ENCODE measurements at regions not wholly inside any gene's neighbourhood (a gene's known extent, or its start where the extent isn't known, plus 50 kb on each side); places are given as distances from the start of the nearest gene placed in this dataset.

DNA sequence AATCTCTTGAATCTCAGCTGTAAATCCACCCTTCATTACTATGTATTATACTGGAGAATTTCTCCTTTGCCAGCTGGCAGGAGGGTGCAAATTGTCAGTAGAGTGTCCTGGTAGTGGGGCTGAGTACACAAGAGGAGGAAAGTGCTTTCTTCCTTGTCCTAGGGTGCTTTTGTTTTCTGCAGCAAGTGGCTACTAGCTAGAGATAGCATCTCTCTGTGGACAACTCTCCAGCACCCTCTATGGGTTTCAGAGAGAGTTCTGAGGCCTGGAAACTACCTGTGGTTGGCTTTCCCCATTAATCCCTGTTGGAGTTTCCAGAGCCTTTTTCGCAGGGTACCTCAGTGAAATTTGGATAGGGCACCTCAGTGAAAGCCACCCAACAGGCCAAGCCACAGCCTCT is 422.5 kb upstream of the RGS17 start:
- TF ChIP-seq ZFX (IDR thresholded peaks at IDR 0.05; ENCODE audit: borderline replicate concordance), result no peak
- TF ChIP-seq, protein P1, sequence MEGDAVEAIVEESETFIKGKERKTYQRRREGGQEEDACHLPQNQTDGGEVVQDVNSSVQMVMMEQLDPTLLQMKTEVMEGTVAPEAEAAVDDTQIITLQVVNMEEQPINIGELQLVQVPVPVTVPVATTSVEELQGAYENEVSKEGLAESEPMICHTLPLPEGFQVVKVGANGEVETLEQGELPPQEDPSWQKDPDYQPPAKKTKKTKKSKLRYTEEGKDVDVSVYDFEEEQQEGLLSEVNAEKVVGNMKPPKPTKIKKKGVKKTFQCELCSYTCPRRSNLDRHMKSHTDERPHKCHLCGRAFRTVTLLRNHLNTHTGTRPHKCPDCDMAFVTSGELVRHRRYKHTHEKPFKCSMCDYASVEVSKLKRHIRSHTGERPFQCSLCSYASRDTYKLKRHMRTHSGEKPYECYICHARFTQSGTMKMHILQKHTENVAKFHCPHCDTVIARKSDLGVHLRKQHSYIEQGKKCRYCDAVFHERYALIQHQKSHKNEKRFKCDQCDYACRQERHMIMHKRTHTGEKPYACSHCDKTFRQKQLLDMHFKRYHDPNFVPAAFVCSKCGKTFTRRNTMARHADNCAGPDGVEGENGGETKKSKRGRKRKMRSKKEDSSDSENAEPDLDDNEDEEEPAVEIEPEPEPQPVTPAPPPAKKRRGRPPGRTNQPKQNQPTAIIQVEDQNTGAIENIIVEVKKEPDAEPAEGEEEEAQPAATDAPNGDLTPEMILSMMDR (IDR thresholded peaks at IDR 0.05), result peak; percentile 63
- H3K27ac ChIP-seq, result no peak overlapping the region

DNA sequence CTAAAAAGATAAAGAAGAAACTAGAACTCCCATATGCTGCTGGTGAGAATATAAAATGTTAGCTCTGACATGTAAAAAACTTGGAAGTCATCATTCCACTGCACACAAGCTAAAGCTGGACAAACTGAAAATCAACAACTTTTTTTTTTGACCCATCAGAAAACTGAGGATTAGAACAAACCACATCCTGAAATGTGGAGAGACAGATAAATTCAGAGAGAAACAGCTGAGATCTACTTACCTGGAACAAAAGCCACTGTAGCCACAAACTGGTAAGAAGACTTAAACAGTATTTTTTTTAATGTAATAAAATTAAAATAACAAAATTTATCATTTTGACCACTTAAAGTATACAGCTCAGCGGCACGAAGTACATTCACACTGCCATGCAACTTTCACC is 408.5 kb upstream of the RGS17 start:
- no peak overlapping the region for H3K27ac ChIP-seq
- TF ChIP-seq ZFX (IDR thresholded peaks at IDR 0.05; ENCODE audit: borderline replicate concordance), result no peak
- TF ChIP-seq, protein P1 (IDR thresholded peaks at IDR 0.05), result no peak

DNA sequence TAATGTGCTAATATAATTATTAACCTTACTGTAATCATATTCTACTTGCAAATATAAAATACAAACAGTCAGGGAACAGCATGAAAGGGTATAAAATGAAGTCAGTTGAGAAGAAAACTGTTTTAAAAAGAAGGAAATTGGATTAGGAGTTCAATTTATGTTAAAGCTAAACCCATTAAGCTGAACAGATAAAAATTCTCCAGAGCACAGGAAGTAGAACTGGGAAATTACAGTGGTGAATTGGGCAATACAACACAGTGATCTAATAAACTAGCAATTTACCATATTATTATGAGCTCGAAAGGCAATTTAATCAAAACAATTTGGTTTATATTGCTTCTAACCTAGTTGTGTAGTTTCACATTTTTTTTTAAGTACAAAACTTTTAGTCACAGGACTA is 407.4 kb upstream of the RGS17 start:
- H3K27ac ChIP-seq, result no peak overlapping the region
- no peak for TF ChIP-seq ZFX (IDR thresholded peaks at IDR 0.05; ENCODE audit: borderline replicate concordance)
- TF ChIP-seq, protein P1 (IDR thresholded peaks at IDR 0.05), result no peak

DNA sequence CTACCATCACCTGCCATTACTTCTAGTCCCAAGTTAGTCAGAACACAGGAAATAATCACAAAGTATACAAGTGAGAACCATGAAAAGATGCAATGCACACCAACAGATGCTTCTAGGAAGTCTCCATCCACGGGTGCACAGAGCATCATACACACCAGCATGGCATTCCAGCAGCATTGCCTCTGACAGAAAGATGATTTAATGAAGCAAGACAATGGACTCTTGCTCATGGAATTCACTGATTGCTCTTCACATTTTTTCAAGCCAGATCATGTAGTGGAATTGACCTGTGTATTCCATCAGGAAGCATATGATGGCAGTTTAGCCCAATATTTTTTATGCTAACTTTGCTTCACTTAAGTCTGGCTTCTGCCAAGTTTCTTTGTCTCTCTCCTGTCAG is 406.3 kb upstream of the RGS17 start:
- no peak overlapping the region for H3K27ac ChIP-seq
- no peak for TF ChIP-seq ZFX (IDR thresholded peaks at IDR 0.05; ENCODE audit: borderline replicate concordance)
- TF ChIP-seq, protein P1 (IDR thresholded peaks at IDR 0.05), result no peak

DNA sequence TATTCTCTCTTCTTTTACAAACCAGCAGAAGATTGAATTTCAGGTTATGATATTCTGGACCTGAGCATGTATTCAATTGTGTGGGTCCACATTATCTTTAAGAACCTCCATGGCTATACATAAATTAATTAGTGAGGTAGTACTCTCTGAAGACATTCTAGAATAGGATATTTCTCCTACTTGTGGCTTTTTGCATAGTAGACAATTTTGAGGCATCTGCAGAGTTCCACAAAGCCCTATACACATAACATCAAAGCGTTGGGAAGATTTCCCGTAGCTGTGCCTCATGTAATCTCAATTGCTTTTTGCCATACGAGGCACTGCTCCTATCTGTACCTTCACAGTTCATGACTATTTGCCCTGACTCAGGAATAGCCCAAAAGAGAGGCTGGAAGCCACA is 395.4 kb upstream of the RGS17 start:
- H3K27ac ChIP-seq, result no peak overlapping the region
- TF ChIP-seq ZFX (IDR thresholded peaks at IDR 0.05; ENCODE audit: borderline replicate concordance), result no peak
- TF ChIP-seq, protein P1 (IDR thresholded peaks at IDR 0.05), result no peak

DNA sequence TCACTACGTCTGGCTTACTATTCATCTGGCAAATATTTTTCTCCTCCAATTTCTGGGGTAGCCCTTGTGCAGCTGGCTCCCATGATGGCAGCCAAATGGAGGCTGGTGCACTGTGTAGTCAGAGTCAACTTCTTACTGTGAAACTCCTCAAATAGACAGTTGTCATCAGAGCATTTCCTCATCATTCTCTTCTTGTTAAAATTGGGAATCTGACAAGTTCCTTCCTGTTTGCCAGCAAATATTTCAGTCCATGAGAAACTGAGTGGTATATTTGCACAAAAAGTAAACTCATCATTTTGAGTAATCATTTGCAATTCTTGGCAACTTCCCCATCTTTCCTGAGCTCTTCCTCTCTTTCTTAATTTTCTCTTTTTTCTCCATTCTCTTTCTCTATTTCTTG is 394.9 kb upstream of the RGS17 start:
- no peak overlapping the region for H3K27ac ChIP-seq
- TF ChIP-seq, protein P1 (IDR thresholded peaks at IDR 0.05), result no peak
- TF ChIP-seq ZFX (IDR thresholded peaks at IDR 0.05; ENCODE audit: borderline replicate concordance), result no peak

DNA sequence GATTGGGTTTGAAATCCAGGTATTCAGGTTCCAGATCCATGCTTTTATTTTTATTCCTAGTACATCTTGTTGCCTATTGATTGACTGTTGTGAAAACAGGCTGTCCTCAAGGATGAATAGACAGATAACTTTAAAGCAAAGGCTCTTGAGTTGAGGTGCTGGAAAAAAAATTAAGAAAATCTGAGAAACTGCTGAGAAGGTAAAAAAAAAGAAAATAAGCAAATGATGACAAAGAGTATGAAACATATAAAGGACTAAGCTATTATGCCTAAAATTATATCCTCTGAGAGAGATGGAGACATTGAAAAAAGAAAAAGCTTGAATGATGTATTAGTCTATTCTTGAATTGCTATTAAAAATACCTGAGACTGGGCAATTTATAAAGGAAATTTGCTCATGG is 392.3 kb upstream of the RGS17 start:
- TF ChIP-seq, protein P1 (IDR thresholded peaks at IDR 0.05), result no peak
- TF ChIP-seq ZFX (IDR thresholded peaks at IDR 0.05; ENCODE audit: borderline replicate concordance), result no peak
- no peak overlapping the region for H3K27ac ChIP-seq
